ENCODE measurements at regions not wholly inside any gene's neighbourhood (a gene's known extent, or its start where the extent isn't known, plus 50 kb on each side); places are given as distances from the start of the nearest gene placed in this dataset.

DNA sequence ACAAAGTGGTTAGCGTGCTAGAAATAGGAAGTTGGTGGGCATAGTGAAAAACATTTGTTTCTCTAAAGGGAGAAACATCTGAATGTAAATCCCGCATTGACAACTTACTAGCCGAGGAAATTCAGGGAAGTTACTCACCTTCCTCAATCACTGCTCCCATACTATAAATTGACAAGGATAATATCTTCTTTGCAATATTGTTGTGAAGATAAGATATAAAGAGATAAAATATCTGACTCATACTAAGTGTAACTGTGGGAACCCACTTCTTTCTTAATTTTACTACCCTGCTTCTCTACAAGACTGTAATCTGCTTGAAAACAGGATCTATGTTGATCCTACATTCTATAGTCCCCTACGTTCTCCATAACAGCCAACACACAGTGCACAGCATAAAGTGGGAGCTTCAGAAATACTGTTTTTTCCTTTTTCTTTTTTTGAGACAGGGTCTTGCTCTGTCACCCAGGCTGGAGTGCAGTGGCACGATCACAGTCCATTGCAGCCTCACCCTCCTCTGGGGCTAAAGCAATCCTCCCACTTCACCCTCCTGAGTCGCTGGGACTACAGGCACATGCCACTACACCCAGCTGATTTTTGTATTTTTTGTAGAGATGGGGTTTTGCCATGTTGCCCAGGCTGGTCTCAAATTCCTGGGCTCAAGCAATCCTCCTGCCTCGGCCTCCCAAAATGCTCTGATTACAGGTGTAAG is 57.4 kb upstream of the C1orf21 start:
- no peak for ATAC-seq
- TF ChIP-seq PPARA (CRISPR knock-in tag; IDR thresholded peaks at IDR 0.05; ENCODE audit: borderline replicate concordance) = no peak
- TF ChIP-seq, protein P1, sequence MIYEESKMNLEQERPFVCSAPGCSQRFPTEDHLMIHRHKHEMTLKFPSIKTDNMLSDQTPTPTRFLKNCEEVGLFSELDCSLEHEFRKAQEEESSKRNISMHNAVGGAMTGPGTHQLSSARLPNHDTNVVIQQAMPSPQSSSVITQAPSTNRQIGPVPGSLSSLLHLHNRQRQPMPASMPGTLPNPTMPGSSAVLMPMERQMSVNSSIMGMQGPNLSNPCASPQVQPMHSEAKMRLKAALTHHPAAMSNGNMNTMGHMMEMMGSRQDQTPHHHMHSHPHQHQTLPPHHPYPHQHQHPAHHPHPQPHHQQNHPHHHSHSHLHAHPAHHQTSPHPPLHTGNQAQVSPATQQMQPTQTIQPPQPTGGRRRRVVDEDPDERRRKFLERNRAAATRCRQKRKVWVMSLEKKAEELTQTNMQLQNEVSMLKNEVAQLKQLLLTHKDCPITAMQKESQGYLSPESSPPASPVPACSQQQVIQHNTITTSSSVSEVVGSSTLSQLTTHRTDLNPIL (CRISPR knock-in tag; IDR thresholded peaks at IDR 0.05; ENCODE audit: low read depth) = no peak
- TF ChIP-seq ZNF565 (CRISPR knock-in tag; conservative IDR thresholded peaks at IDR 0.05; ENCODE audit: low read depth) = no peak
- TF ChIP-seq ZC3H10 (CRISPR knock-in tag; IDR thresholded peaks at IDR 0.05) = no peak
- no peak for TF ChIP-seq BACH2 (CRISPR knock-in tag; IDR thresholded peaks at IDR 0.05; ENCODE audit: borderline replicate concordance)
- TF ChIP-seq RARB (CRISPR knock-in tag; IDR thresholded peaks at IDR 0.05) = no peak
- no peak for TF ChIP-seq CSRNP3 (CRISPR knock-in tag; IDR thresholded peaks at IDR 0.05)
- TF ChIP-seq TSHZ2 (CRISPR knock-in tag; IDR thresholded peaks at IDR 0.05) = no peak
- no peak for TF ChIP-seq ZNF70 (CRISPR knock-in tag; IDR thresholded peaks at IDR 0.05)
- no peak for TF ChIP-seq OSR1 (CRISPR knock-in tag; IDR thresholded peaks at IDR 0.05)
- TF ChIP-seq ESRRG (CRISPR knock-in tag; IDR thresholded peaks at IDR 0.05) = no peak
- no peak for TF ChIP-seq ZFP3 (CRISPR knock-in tag; IDR thresholded peaks at IDR 0.05)
- TF ChIP-seq TOX (CRISPR knock-in tag; IDR thresholded peaks at IDR 0.05; ENCODE audit: borderline replicate concordance) = no peak
- no peak for TF ChIP-seq SNAI2 (CRISPR knock-in tag; IDR thresholded peaks at IDR 0.05)

- no peak for ATAC-seq
- TF ChIP-seq ARNTL (CRISPR knock-in tag; IDR thresholded peaks at IDR 0.05; ENCODE audit: borderline replicate concordance, low read depth) (no peak), ZNF70 (CRISPR knock-in tag; IDR thresholded peaks at IDR 0.05) (no peak), ISL1 (CRISPR knock-in tag; IDR thresholded peaks at IDR 0.05) (no peak), CSDC2 (CRISPR knock-in tag; IDR thresholded peaks at IDR 0.05) (no peak), TOX (CRISPR knock-in tag; IDR thresholded peaks at IDR 0.05; ENCODE audit: borderline replicate concordance) (no peak), ZNF8 (CRISPR knock-in tag; IDR thresholded peaks at IDR 0.05) (no peak), ZFP30 (CRISPR knock-in tag; IDR thresholded peaks at IDR 0.05) (no peak), OSR1 (CRISPR knock-in tag; IDR thresholded peaks at IDR 0.05) (no peak)
- TF ChIP-seq, protein P2, sequence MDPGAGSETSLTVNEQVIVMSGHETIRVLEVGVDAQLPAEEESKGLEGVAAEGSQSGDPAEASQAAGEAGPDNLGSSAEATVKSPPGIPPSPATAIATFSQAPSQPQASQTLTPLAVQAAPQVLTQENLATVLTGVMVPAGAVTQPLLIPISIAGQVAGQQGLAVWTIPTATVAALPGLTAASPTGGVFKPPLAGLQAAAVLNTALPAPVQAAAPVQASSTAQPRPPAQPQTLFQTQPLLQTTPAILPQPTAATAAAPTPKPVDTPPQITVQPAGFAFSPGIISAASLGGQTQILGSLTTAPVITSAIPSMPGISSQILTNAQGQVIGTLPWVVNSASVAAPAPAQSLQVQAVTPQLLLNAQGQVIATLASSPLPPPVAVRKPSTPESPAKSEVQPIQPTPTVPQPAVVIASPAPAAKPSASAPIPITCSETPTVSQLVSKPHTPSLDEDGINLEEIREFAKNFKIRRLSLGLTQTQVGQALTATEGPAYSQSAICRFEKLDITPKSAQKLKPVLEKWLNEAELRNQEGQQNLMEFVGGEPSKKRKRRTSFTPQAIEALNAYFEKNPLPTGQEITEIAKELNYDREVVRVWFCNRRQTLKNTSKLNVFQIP (CRISPR knock-in tag; IDR thresholded peaks at IDR 0.05; ENCODE audit: borderline replicate concordance, low read depth) = no peak
Observed at GRCh38 chr1:184329962-184330868, 56.6 kb upstream of the C1orf21 start.

GRCh38 chr1:184330875-184331274 is 56.0 kb upstream of the C1orf21 start:
- TF ChIP-seq GLIS3 (CRISPR knock-in tag; IDR thresholded peaks at IDR 0.05) = no peak
- TF ChIP-seq, protein P1 (CRISPR knock-in tag; IDR thresholded peaks at IDR 0.05; ENCODE audit: low read depth) = no peak
- TF ChIP-seq ISL1 (CRISPR knock-in tag; IDR thresholded peaks at IDR 0.05) = no peak
- no peak for TF ChIP-seq ZFP30 (CRISPR knock-in tag; IDR thresholded peaks at IDR 0.05)
- TF ChIP-seq, protein P3, sequence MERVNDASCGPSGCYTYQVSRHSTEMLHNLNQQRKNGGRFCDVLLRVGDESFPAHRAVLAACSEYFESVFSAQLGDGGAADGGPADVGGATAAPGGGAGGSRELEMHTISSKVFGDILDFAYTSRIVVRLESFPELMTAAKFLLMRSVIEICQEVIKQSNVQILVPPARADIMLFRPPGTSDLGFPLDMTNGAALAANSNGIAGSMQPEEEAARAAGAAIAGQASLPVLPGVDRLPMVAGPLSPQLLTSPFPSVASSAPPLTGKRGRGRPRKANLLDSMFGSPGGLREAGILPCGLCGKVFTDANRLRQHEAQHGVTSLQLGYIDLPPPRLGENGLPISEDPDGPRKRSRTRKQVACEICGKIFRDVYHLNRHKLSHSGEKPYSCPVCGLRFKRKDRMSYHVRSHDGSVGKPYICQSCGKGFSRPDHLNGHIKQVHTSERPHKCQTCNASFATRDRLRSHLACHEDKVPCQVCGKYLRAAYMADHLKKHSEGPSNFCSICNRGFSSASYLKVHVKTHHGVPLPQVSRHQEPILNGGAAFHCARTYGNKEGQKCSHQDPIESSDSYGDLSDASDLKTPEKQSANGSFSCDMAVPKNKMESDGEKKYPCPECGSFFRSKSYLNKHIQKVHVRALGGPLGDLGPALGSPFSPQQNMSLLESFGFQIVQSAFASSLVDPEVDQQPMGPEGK (CRISPR knock-in tag; IDR thresholded peaks at IDR 0.05; ENCODE audit: borderline replicate concordance) = no peak
- no peak for TF ChIP-seq ZNF70 (CRISPR knock-in tag; IDR thresholded peaks at IDR 0.05)
- ATAC-seq = no peak

All from SK-N-SH treated with all-trans-retinoic acid at 6 μM for 48 hours (cell line).